Skin of body (tissue), 2 donors: ENCODE measurements at regions not wholly inside any gene's neighbourhood (a gene's known extent, or its start where the extent isn't known, plus 50 kb on each side); places are given as distances from the start of the nearest gene placed in this dataset. TPM values are rescaled to one million over a fixed set of nuclear protein-coding genes. Genes with fewer than 3 reads are reported as not detected.
"Not testable (repeated sequence)": the region's sequence is repeated elsewhere in the genome, so short reads cannot be mapped to it uniquely, and the experiment has no call there.

ENCODE experiments used
- DNase-seq: peaks from one replicate; lab custom pipeline; 2025; lab: John Stamatoyannopoulos, UW
- small RNA-seq: library from RNA; depleted of rRNA; stranded (forward); fragments of <200 nt; gene quantifications from one replicate; pipeline ENCODE3, GENCODE V24; 2014; ENCODE audit warnings: low replicate concordance

GRCh38 chr9:111094433-111094924 is 56.2 kb upstream of the LPAR1 start:
- no peak for DNase-seq

GRCh38 chr9:111092167-111092566 is 53.9 kb upstream of the LPAR1 start:
- not testable (repeated sequence) for DNase-seq

Small RNA genes in the stretch of these regions (small RNA-seq; reads per million reads assigned to genes)
- gene MIR7702: not detected
- gene RNY4P18: 0.19 reads per million
